NCI-H524 (cell line): ENCODE measurements at regions not wholly inside any gene's neighbourhood (a gene's known extent, or its start where the extent isn't known, plus 50 kb on each side); places are given as distances from the start of the nearest gene placed in this dataset.
"Not testable (repeated sequence)": the region's sequence is repeated elsewhere in the genome, so short reads cannot be mapped to it uniquely, and the experiment has no call there.

ENCODE experiments used
- DNase-seq, 2 experiments: peaks; one replicate each; lab custom pipeline; 2025; lab: John Stamatoyannopoulos, UW

DNA sequence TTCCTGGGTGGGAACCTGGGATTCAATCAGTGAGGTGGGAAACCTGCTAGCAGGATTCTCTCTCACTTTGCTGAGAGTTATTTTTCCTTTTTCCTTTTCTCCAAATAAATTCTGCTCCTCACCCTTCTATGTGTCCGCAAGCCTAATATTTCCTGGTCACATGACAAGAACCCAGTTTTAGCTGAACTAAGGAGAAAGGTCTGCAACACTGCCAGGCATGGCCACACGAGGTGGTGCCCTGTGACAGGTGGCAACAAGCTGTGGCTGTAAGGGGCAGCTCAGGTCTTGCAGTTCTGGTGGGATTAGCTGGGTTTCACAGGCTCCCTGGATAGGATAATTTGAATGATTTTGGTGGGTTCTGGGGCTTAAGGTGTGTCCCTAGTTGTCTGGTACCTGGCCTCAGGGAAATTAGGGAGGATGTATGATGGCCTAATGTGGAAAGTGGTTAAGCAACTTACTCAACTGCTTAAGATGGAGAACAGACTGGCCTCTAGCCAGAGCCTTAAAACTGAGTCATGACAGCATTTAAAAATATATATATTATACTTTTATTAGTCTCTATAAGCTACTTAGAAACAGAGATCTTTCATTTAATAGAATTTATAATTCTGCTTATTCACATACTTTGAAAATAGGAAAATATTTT is 215.0 kb downstream of the IL15 start:
- DNase-seq, result no peak

- no peak for DNase-seq
Measured at GRCh38 chr4:141853091-141853764, 216.8 kb downstream of the IL15 start.

- DNase-seq, result no peak
Measured at GRCh38 chr4:141858437-141858836, 222.1 kb downstream of the IL15 start.

DNA sequence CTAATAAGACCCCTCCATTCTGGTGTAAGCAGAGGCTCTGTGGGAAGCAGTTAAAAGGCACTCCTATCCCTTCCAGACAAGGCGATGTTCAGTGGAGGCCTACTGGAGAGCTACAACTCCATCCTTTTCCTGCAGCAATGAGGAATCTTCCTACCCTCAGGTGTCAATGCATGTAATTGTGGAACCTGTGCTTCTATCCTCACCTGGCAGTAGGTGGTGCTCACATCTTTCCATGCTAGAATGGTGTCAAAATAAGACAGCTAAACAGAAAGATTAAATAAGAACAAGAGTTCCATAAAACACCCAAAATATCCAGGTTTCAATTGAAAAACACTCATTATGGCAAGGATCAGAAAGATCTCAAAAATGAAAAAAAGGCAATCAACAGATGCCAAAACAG is 224.6 kb downstream of the IL15 start:
- DNase-seq, result no peak

GRCh38 chr4:141870152-141870551 is 233.8 kb downstream of the IL15 start:
- no peak for DNase-seq

DNA sequence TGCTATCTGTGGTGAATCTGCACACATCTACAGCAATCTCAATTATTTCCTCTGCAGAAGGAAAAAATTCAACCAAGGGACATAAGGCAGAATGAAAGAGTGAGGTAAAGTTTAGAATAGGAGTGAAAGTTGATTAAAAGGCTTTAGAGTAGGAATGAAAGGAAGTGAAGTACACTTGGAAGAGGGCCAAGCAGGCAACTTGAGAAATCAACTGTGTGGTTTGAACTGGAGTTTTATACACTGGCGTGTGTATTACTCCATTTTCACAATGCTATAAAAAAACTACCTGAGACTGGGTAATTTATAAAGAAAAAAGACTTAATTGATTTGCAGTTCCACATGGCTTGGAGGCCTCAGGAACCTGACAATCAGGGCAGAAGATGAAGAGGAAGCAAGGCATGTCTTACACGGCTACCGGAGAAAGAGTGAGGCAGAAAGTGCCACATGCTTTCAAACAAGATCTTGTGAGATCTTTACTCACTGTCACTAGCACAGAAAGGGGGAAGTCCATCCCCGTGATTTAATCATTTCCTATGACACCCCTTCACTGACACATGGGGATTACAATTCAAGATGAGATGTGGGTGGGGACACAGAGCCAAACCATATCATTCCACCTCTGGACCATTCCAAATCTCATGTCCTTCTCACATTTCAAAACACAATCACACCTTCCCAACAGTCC is 234.8 kb downstream of the IL15 start:
- DNase-seq, result no peak

DNA sequence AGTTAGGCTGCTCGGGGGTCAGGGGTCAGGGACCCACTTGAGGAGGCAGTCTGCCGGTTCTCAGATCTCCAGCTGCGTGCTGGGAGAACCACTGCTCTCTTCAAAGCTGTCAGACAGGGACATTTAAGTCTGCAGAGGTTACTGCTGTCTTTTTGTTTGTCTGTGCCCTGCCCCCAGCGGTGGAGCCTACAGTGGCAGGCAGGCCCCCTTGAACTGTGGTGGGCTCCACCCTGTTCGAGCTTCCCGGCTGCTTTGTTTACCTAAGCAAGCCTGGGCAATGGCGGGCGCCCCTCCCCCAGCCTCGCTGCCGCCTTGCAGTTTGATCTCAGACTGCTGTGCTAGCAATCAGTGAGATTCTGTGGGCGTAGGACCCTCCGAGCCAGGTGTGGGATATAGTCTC is 246.3 kb downstream of the IL15 start:
- DNase-seq, result not testable (repeated sequence)

DNA sequence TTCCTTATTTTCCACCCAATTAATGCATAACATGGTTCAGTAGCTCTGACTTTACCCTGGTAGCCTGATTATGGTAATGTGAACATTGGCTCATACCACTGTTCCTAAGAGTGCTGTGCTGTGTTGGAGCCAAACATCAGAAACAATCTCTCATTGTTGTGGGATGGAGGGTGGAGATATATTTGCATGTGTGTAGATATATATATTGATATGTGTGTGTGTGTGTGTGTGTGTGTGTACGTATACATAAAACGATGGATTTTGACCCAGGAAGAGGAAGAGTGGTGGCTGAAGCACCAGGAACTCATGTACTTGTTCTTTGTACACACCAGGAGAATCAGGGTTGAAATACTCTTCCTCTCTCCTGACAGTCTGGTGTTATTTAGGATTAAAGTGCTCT is 247.7 kb downstream of the IL15 start:
- DNase-seq, result no peak

GRCh38 chr4:141885112-141885511 is 248.7 kb downstream of the IL15 start:
- no peak for DNase-seq

- DNase-seq, result no peak
Measured at GRCh38 chr4:141890279-141890678, 253.9 kb downstream of the IL15 start.

DNA sequence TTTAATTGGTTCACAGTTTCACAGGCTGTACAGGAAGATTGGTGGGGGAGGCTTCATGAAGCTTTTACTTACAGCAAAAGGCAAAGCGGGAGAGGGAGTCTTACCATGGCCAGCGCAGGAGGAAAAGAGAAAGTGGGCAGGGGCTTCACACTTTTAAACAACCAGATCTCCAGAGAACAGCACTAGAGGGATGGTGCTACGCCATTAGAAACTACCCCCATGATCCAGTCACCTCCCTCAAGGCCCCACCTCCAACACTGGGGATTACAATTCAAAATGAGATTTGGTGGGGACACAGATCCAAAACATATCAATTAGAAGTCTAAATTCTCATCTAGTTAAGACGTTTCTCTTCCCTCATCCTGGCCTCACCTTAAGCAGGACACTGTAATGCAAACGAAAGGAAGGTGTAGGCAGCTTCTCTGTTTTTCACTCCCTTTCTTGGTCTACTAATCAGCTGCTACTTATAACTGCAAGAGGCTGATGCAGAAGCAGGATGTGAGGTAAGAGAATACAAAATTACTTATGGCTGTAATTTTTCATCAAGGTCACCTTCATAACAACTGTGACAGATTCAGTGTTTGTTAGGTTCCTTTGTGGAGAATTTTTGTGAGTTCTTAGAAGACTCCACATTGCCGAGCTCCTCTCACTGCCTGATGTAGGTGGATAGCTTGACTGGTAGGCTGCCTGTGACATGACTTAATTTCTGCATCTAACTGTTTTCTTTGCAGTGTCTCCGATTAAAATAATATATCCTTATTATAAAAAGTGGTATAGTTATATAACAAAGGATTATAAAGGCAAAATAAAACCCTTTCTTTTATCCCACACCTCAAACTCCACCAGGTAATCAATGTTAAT is 255.1 kb downstream of the IL15 start:
- DNase-seq, result no peak

DNA sequence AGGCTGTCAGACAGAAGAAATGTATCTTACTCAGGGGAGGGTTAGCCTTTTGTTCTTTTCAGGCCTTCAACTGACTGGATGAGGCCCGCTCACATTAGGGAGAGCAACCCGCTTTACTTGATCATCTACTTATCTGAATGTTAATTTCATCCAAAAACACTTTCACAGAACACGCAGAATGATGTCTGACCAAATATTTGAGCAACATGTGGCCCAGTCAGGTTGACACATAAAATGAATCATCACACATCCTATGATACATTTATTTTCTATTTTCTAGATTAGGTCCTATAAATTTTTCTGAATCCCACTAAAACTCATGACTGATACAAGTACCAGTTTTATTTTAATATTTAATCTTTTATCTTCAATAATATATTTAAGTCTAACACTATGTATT is 260.3 kb downstream of the IL15 start:
- no peak for DNase-seq

DNA sequence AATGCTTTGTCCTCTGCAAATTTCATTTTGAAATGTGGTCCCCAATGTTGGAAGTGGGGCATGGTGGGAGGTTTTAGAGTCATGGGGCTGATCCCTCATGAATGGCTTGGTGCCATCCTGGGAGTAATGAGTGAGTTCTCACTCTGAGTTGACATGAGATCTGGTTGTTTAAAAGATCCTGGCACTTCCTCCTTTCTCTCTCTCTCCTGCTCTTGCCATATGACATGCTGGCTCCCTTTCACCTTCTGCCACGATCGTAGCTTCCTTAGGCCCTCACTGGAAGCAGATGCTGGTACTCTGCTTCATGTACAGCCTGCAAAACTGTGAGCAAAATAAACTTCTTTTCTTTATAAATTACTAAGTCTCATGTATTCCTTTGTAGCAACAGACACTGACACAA is 262.0 kb downstream of the IL15 start:
- no peak for DNase-seq

- no peak for DNase-seq
Measured at GRCh38 chr4:141899103-141899502, 262.7 kb downstream of the IL15 start.

DNA sequence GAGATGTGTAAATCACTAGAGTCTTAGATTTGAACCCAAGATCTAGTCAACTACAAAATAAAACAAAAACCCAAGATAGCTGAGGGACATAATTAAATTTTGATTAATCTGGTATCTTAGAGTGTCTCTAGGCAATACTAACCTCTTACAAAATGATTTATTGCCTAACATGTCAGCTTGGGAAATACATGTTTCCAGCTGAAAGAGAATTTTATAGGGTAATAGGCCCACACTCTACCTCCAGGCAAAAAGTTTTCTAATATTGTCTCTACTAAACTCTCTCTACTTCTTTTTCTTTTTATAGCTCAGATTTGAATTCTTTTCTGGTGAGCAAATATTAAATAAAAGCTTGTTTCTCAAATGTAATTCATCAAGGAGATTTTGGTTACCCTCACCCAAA is 263.2 kb downstream of the IL15 start:
- no peak for DNase-seq

- DNase-seq, result no peak
Measured at GRCh38 chr4:141900856-141901255, 264.5 kb downstream of the IL15 start.

DNA sequence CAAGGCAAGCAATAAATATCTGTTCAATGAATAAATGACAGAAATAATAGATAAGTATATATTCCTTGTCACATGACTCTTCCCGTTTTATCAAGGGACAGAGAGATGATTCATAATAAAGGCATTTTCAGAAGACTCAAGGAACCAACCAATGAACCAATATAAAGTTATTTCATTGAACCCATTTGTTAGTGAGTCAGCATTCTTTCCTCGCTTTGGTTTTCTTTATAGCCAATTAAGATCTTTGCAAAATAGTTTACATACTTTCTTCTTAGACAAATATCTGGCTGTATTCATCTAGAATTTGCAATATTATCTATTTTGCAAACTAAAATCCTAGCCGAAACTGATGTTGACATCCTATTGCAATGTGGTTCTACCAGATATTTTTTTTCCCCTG is 269.4 kb downstream of the IL15 start:
- no peak for DNase-seq

DNA sequence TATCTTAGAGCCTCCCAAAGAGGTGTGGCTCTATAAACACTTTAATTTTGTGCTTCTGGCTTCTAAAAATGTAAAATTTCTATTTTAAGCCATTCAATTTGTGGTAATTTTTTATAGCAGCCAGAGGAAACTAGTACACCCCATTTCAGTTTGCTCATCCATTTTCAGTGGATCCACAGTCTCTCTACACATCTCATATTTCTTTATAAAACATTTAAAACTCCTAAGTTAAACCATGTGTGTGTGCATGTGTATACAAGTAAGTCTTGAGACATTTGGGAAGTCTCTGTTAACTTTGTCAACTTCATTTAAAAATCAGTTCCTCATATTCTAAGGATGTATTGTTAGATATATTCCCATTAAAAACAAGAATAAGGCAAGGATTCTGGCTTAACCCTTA is 273.2 kb downstream of the IL15 start:
- DNase-seq, result no peak

DNA sequence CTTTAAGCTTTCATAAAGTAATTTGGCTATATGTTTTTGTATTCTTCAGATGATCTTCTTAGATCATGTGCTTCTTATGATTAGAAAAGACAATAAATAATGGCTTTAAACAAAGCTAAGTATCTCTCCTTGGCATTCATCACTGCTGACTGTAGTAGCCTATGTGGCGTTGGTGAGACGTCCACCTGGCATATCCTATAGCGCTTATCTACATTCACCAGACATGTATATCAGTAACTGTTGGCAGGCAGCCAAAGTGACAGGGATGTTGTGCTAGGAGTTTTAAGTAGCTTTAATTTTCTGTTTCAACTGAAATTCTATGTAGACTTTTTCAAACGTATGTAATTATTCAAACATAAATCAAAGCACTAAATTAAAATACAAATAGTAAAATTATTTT is 276.4 kb downstream of the IL15 start:
- peak in 1 of 2 experiments; percentile 0 for DNase-seq

DNA sequence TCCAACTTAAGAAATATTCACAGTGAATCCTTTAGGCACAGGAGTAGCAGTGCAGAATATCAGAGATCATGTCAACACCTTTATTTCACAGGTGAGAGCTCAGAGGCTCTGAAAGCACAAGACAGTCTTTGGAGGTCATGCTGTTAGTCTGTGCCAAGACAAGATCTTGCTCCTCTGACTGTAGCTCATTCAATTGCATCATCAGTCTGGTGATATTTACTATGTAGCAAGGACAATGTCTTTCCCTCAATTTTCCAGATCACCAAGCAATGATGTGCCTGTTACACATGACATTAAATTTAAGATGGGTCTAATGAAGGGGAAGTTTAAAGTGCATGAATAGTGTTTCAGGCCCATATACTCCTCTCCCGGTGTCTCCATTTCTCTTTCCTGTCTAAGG is 277.5 kb downstream of the IL15 start:
- no peak for DNase-seq

DNA sequence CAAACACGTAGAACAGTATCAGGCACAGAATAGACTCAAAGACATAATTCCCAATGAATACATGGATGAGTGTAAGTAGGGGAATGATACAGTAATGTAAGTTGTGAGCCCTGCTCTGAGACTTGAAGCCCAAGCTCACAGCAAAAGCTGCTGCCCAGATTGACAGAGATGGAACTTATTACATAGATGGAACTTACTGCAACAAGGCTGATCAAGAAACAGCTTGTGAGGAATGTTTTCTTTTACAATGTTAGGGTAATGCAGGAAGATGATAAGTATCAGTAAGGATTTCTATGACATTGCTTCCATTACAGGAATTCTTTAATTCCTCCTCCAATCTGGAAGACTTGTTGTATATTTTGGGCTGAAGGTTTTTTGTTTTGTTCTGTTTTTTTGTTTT is 278.4 kb downstream of the IL15 start:
- DNase-seq, result no peak

- DNase-seq, result no peak
Measured at GRCh38 chr4:141919649-141920048, 283.3 kb downstream of the IL15 start.

DNA sequence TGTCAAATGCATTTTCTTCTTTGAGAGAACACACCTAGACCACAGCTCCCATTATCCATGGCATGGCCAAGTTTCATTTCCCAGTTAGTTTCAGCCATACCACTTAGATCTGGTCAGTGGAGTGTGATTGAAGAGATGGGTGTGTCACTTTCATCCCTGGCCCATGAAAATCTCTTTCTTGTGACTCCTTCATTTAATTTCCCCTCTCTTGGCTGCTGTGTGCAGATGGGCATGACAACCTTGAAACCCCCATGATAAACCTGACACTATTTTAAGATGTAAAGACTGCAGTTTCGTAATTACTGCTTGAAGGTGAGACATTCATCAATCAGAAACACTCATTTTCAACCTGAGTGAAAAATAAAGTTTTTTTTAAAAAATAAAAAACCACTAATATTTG is 284.9 kb downstream of the IL15 start:
- no peak for DNase-seq
